ENCODE measurements at regions not wholly inside any gene's neighbourhood (a gene's known extent, or its start where the extent isn't known, plus 50 kb on each side); places are given as distances from the start of the nearest gene placed in this dataset.

GRCh38 chr2:142222715-142223114, 91.9 kb upstream of the LRP1B start:
- H4K91ac ChIP-seq (ENCODE audit: insufficient read length, low read depth, low read length), result no peak overlapping the region
- H3K4ac ChIP-seq (ENCODE audit: low read depth, low read length), result no peak overlapping the region
- no CpG with 5 or more reads among the region's 1 CpG for WGBS (ENCODE audit: extremely low coverage, insufficient read length, low lambda C conversion rate)

More at GRCh38 chr2:142222715-142223114, 91.9 kb upstream of the LRP1B start:
- H3K27ac ChIP-seq (ENCODE audit: insufficient read length, low read depth, low read length), result no peak overlapping the region
- H3K79me2 ChIP-seq (ENCODE audit: insufficient read depth, low read length), result no peaks in the 10 kb centered on the region
- no peak overlapping the region for H3K14ac ChIP-seq (ENCODE audit: insufficient read depth, low read length)
- no peaks in the 10 kb centered on the region for H3K27me3 ChIP-seq (ENCODE audit: insufficient read depth, low read length)
- H2BK12ac ChIP-seq (ENCODE audit: insufficient read length, low read depth, low read length), result no peak overlapping the region
- H3K18ac ChIP-seq (ENCODE audit: insufficient read length, low read depth, low read length), result no peak overlapping the region
- Mint-ChIP-seq H3K36me3 (ENCODE audit: insufficient read depth in 1 of 3, low read depth in 3 of 3) (no peaks in the 10 kb centered on the region), H3K27ac (no peak overlapping the region), H3K4me3 (no peak overlapping the region), H3K27me3 (ENCODE audit: low read depth) (no peaks in the 10 kb centered on the region), H3K4me1 (no peaks in the 10 kb centered on the region), H3K9me3 (no peaks in the 10 kb centered on the region)
- no peak overlapping the region for H2AFZ ChIP-seq (ENCODE audit: low read length)
- no peaks in the 10 kb centered on the region for H3K4me1 ChIP-seq (ENCODE audit: insufficient read depth, low read length)
- no peaks in the 10 kb centered on the region for H3K23me2 ChIP-seq (ENCODE audit: insufficient read length, low read depth, low read length, poor library complexity, severe bottlenecking)
- no peak for TF ChIP-seq CTCF (conservative IDR thresholded peaks at IDR 0.05)
- H3T11ph ChIP-seq (ENCODE audit: low read length), result no peak overlapping the region
- no peak overlapping the region for H2BK15ac ChIP-seq (ENCODE audit: low read depth, low read length)
- H3K23ac ChIP-seq (ENCODE audit: insufficient read length, low read depth, low read length), result no peak overlapping the region
- H3K79me1 ChIP-seq (ENCODE audit: insufficient read depth, low read depth, low read length, poor library complexity, severe bottlenecking), result no peaks in the 10 kb centered on the region
- no peak overlapping the region for H2BK20ac ChIP-seq (ENCODE audit: low read depth, low read length, poor library complexity, severe bottlenecking)
- no peak overlapping the region for H2BK120ac ChIP-seq (ENCODE audit: low read depth, low read length, poor library complexity, severe bottlenecking)
- H2AK5ac ChIP-seq (ENCODE audit: insufficient read length, low read length), result no peak overlapping the region
- no peak overlapping the region for H3K56ac ChIP-seq (ENCODE audit: insufficient read length, low read depth, low read length)
- H4K5ac ChIP-seq (ENCODE audit: insufficient read length, low read depth, low read length), result no peak overlapping the region
- no peak overlapping the region for H2BK5ac ChIP-seq (ENCODE audit: insufficient read length, low read length)
- no peak for DNase-seq
- no peak overlapping the region for H4K8ac ChIP-seq (replicated peaks; ENCODE audit: insufficient read length, low read depth, low read length)
- no peak overlapping the region for H3K9ac ChIP-seq (ENCODE audit: extremely low read depth, insufficient read length, low read length)
- H3K9me3 ChIP-seq (ENCODE audit: control insufficient read depth, low read depth, low read length), result no peaks in the 10 kb centered on the region
- H4K20me1 ChIP-seq (ENCODE audit: control insufficient read depth, insufficient read depth, insufficient read length), result no peaks in the 10 kb centered on the region
- H3K4me2 ChIP-seq (ENCODE audit: insufficient read depth, insufficient read length, low read length), result no peak overlapping the region

Measured in H9 (cell line).